Psoas muscle (tissue), 7 donors: ENCODE measurements at regions not wholly inside any gene's neighbourhood (a gene's known extent, or its start where the extent isn't known, plus 50 kb on each side); places are given as distances from the start of the nearest gene placed in this dataset.

Experiments
- ATAC-seq, 4 donors: fragments of 200-7000 bp; cut with Tn5 transposase; one replicate each; pipeline ENCODE4 v1.9.1; 2020; ENCODE audit warnings: moderate library complexity in 3 of 4, mild to moderate bottlenecking in 2 of 4
- DNase-seq, 2 donors: peaks; one replicate each; pipeline ENCODE4 v3.0.0-alpha.2; 2020
- H3K27ac ChIP-seq: fragments of 200-600 bp; one replicate; pipeline ENCODE4 v1.8.0; 2022
- H3K27me3 ChIP-seq, 3 donors: fragments of 200-600 bp in 1 of 3; one replicate each; pipeline versions ENCODE4 v1.6.1 to v1.8.0; 2013 to 2022; ENCODE audit warnings: low read length in 2 of 3, mild to moderate bottlenecking in 2 of 3, moderate library complexity in 1 of 3; ENCODE audit not compliant: insufficient read depth in 3 of 3
- H3K36me3 ChIP-seq, 2 donors: fragments of 200-600 bp in 1 of 2; one replicate each; pipeline versions ENCODE4 v1.6.1 to v1.8.0; 2013 to 2022; ENCODE audit warnings: low read depth in 1 of 2, mild to moderate bottlenecking in 1 of 2, moderate library complexity in 1 of 2; ENCODE audit not compliant: insufficient read depth in 1 of 2
- H3K4me1 ChIP-seq: fragments of 200-600 bp; one replicate; pipeline ENCODE4 v1.8.0; 2022
- H3K4me3 ChIP-seq: fragments of 200-600 bp; one replicate; pipeline ENCODE4 v1.8.0; 2022; ENCODE audit warnings: mild to moderate bottlenecking
- H3K9me3 ChIP-seq: fragments of 200-600 bp; one replicate; pipeline ENCODE4 v1.8.0; 2022
- WGBS, 3 donors: extraction: QIAGEN DNeasy Blood & Tissue Kit; methylation state at CpG; one replicate each; pipeline versions ENCODE4 v1.1.6 to v1.1.7; 2013; 5-methylcytosine and 5-hydroxymethylcytosine counted together
- intact Hi-C, 2 donors: fragments of 100-400 bp; cut with DNase I; formaldehyde crosslinking; loops; one replicate each; pipeline versions ENCODE4 v1.11.0 to v1.14.2; 2022
- TF ChIP-seq, protein P1 (sequence below): fragments of 200-600 bp; IDR thresholded peaks from one replicate; pipeline ENCODE4 v1.8.0; 2022; ENCODE audit warnings: antibody characterized with exemption
- donor health status: healthy with polysubstance abuse.
- donor health status: DM: no; HTN: no; CAD: no; lungs with moderate emphysema.
- donor health status: Bipolar disorder and iron deficiency.
- donor health status: healthy.
- donor health status: DM: yes; HTN: yes; CAD: no.
- donor health status: DM: no; HTN: no; CAD: no.
- donor health status: DM: yes; HTN: yes; CAD: no.

DNA sequence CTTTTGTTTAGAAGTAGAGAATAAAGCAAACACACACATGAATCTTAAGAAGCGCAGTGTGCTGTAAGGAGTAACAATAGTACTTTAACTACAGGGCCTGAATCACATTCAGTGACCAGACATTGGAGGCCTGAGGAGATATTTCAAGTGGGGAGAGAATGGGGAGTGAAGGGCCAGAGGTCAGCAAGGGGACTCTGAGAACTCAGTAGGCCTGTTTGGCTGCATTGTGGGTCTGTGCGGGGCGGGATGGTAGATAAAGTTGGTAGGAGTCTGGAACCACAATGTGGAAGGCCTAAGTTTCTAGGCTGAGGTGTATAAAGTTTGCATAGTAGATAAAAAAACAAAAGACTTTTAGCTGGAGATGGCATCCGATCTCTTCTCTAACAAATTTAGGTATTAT, 52.7 kb upstream of the WLS start:
- DNase-seq (no peak), ATAC-seq (no peak)
- Histone ChIP-seq H3K4me3 (no peak overlapping the region), H3K4me1 (no peaks in the 10 kb centered on the region), H3K27me3 (no peaks in the 10 kb centered on the region), H3K36me3 (no peaks in the 10 kb centered on the region), H3K27ac (no peak overlapping the region), H3K9me3 (no peaks in the 10 kb centered on the region)
- WGBS, 3 donors = 88 to 97% (median 96%) methylated on average over 4 of the region's 4 CpGs
- TF ChIP-seq, protein P1, sequence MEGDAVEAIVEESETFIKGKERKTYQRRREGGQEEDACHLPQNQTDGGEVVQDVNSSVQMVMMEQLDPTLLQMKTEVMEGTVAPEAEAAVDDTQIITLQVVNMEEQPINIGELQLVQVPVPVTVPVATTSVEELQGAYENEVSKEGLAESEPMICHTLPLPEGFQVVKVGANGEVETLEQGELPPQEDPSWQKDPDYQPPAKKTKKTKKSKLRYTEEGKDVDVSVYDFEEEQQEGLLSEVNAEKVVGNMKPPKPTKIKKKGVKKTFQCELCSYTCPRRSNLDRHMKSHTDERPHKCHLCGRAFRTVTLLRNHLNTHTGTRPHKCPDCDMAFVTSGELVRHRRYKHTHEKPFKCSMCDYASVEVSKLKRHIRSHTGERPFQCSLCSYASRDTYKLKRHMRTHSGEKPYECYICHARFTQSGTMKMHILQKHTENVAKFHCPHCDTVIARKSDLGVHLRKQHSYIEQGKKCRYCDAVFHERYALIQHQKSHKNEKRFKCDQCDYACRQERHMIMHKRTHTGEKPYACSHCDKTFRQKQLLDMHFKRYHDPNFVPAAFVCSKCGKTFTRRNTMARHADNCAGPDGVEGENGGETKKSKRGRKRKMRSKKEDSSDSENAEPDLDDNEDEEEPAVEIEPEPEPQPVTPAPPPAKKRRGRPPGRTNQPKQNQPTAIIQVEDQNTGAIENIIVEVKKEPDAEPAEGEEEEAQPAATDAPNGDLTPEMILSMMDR = no peak
- intact Hi-C loops = no loop called here

DNA sequence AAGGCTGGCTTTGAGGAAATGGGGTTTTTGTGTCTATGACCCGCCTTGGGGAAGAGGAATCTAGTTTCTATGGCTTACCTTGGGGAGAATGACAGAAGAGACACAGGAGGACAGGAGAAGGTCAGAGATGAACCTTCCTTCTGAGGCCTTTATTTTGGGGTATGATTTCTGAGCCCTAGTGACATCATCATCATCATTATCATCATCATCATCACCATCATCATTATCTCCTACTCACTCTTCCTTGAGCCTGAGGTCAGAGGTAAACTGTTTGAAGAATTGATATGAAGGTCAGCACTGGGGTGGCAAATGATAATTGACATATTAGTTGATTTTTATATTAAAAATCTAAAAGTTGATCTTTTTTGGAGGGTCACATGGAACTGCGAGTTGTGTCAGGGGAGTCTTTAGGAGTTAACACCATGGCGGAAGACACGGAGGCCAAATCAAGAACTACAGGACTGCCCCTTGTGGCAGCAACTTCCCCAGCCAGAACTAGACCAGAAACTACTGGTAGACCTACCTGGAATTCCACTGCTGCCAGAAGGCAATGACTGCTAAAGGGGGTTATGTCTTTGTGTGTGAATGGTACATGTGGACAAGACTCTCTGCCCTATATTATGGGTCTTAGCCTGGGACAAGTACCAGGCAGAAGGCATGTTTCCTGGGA, 49.8 kb upstream of the WLS start:
- DNase-seq (no peak), ATAC-seq (no peak)
- Histone ChIP-seq H3K27me3 (no peaks in the 10 kb centered on the region), H3K36me3 (no peaks in the 10 kb centered on the region), H3K4me1 (no peaks in the 10 kb centered on the region), H3K9me3 (no peaks in the 10 kb centered on the region), H3K27ac (no peak overlapping the region), H3K4me3 (no peak overlapping the region)
- intact Hi-C loops = no loop called here
- TF ChIP-seq, protein P1 = no peak
- WGBS, 3 donors = 69 to 91% (median 80%) methylated on average over 4 of the region's 4 CpGs
